ENCODE measurements at regions not wholly inside any gene's neighbourhood (a gene's known extent, or its start where the extent isn't known, plus 50 kb on each side); places are given as distances from the start of the nearest gene placed in this dataset.

DNA sequence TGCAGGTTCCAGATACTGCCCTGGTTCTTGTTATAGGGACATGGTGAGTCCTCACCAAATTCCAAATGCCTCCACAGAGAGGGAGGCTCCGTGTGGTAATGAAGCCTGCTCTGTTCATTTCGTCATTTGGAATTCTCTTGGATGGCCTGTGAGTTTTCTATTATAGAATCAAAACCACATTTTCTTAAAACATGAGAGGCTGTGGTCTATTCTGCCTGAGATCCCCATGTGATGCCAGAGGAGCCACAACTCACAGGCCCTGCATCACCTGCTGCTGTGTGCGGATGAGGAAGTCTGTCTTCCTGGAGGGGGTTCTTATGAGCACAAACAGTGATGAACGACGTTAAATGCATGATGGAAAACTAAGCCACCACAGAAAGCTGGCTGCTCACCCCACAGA lies 264.4 kb downstream of the UQCRFS1 start:
- Histone ChIP-seq H3K4me1 (no peaks in the 10 kb centered on the region), H3K4me3 (no peak overlapping the region), H3K9me3 (no peaks in the 10 kb centered on the region), H3K27ac (no peak overlapping the region), H3K36me3 (no peaks in the 10 kb centered on the region), H3K27me3 (no peaks in the 10 kb centered on the region)
- no peak for DNase-seq
- in situ Hi-C loops (cut with MboI; ENCODE audit: low sequenced_read_pairs in 4 of 4) = no loop called here
- intact Hi-C loops (cut with DNase I; ENCODE audit: low total_unique reads) = no loop called here
- no peak for ATAC-seq
- TF ChIP-seq, protein P1, sequence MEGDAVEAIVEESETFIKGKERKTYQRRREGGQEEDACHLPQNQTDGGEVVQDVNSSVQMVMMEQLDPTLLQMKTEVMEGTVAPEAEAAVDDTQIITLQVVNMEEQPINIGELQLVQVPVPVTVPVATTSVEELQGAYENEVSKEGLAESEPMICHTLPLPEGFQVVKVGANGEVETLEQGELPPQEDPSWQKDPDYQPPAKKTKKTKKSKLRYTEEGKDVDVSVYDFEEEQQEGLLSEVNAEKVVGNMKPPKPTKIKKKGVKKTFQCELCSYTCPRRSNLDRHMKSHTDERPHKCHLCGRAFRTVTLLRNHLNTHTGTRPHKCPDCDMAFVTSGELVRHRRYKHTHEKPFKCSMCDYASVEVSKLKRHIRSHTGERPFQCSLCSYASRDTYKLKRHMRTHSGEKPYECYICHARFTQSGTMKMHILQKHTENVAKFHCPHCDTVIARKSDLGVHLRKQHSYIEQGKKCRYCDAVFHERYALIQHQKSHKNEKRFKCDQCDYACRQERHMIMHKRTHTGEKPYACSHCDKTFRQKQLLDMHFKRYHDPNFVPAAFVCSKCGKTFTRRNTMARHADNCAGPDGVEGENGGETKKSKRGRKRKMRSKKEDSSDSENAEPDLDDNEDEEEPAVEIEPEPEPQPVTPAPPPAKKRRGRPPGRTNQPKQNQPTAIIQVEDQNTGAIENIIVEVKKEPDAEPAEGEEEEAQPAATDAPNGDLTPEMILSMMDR (IDR thresholded peaks at IDR 0.05 in 4 of 5, conservative IDR thresholded peaks at IDR 0.05 in 1 of 5) = no peak
- TF ChIP-seq POLR2A (IDR thresholded peaks at IDR 0.05) = no peak

DNA sequence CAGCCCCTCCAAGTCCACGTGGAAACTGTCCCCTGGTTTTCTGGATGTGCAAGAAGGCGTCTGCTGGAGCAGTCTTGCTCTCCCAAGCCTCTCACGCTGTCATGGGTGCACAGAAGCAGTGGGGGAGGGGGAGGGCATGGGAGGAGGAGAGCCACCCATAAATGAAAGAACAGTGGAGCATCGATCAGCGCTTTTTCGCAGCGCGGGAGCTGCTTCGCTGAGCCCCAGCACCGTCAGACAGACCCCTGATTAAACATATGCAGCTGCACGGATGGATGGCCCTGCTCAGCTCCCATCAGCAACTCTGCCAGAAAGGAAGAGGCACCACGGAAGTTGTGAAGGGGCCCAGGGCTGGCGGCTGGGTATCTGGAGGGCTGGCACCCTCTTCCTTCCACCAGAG lies 264.9 kb downstream of the UQCRFS1 start:
- no peak overlapping the region for H3K27ac ChIP-seq
- H3K36me3 ChIP-seq = no peaks in the 10 kb centered on the region
- DNase-seq = no peak
- no peaks in the 10 kb centered on the region for H3K4me1 ChIP-seq
- TF ChIP-seq, protein P1 (IDR thresholded peaks at IDR 0.05 in 4 of 5, conservative IDR thresholded peaks at IDR 0.05 in 1 of 5) = no peak
- TF ChIP-seq POLR2A (IDR thresholded peaks at IDR 0.05) = no peak
- no peaks in the 10 kb centered on the region for H3K27me3 ChIP-seq
- intact Hi-C loops (cut with DNase I; ENCODE audit: low total_unique reads) (no loop called here), in situ Hi-C loops (cut with MboI; ENCODE audit: low sequenced_read_pairs in 4 of 4) (no loop called here)
- no peaks in the 10 kb centered on the region for H3K9me3 ChIP-seq
- no peak overlapping the region for H3K4me3 ChIP-seq
- no peak for ATAC-seq

DNA sequence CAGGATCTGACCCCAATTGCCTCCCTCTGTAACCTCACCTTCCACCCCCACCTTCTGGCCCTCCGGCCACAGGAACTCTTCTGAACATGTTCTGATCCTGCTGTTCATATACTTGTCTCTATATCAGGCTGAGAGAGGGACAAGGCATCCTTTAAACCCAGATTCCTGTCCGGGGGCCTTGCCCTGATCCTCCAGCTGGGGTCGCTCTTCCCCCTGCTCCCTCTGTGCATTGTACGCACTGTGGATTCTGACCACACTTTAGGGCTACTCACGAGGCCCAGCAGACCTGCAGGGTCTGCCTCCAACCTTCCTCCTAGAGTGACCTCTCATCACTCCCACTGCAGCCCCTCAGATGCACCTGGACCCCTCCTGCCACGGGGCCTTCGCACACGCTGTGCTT lies 269.3 kb downstream of the UQCRFS1 start:
- Histone ChIP-seq H3K4me1 (no peaks in the 10 kb centered on the region), H3K9me3 (no peaks in the 10 kb centered on the region), H3K4me3 (no peak overlapping the region), H3K27ac (no peak overlapping the region), H3K36me3 (no peaks in the 10 kb centered on the region), H3K27me3 (no peaks in the 10 kb centered on the region)
- no peak for ATAC-seq
- DNase-seq = no peak
- intact Hi-C loops (cut with DNase I; ENCODE audit: low total_unique reads) (no loop called here), in situ Hi-C loops (cut with MboI; ENCODE audit: low sequenced_read_pairs in 4 of 4) (no loop called here)
- TF ChIP-seq, protein P1 (IDR thresholded peaks at IDR 0.05 in 4 of 5, conservative IDR thresholded peaks at IDR 0.05 in 1 of 5) = no peak
- TF ChIP-seq POLR2A (IDR thresholded peaks at IDR 0.05) = no peak

DNA sequence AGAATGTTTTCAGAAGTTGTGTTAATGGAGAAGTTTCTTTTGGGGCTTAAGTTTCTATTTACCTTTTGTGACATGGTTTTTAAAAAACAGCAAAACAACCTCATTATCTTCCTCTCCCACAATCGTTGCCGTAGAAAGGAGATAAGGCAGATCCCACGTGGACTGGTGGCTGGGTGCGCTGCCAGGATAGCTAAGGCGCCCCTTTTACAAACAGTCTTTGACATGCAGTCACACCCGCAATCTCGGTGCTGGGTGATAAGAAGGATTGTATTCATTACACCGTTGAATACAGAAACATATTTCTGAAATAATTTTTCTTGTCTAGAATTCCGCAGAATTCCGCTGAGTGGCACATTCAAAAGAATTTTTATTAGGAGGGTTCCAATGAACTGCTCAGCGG lies 271.1 kb downstream of the UQCRFS1 start:
- DNase-seq (no peak), ATAC-seq (no peak)
- Histone ChIP-seq H3K4me1 (no peaks in the 10 kb centered on the region), H3K27me3 (no peaks in the 10 kb centered on the region), H3K36me3 (no peaks in the 10 kb centered on the region), H3K27ac (no peak overlapping the region), H3K9me3 (no peaks in the 10 kb centered on the region), H3K4me3 (no peak overlapping the region)
- no peak for TF ChIP-seq POLR2A (IDR thresholded peaks at IDR 0.05)
- TF ChIP-seq, protein P1 (IDR thresholded peaks at IDR 0.05 in 4 of 5, conservative IDR thresholded peaks at IDR 0.05 in 1 of 5) = no peak
- intact Hi-C loops (cut with DNase I; ENCODE audit: low total_unique reads) = no loop called here
- in situ Hi-C loops (cut with MboI; ENCODE audit: low sequenced_read_pairs in 4 of 4) = no loop called here

DNA sequence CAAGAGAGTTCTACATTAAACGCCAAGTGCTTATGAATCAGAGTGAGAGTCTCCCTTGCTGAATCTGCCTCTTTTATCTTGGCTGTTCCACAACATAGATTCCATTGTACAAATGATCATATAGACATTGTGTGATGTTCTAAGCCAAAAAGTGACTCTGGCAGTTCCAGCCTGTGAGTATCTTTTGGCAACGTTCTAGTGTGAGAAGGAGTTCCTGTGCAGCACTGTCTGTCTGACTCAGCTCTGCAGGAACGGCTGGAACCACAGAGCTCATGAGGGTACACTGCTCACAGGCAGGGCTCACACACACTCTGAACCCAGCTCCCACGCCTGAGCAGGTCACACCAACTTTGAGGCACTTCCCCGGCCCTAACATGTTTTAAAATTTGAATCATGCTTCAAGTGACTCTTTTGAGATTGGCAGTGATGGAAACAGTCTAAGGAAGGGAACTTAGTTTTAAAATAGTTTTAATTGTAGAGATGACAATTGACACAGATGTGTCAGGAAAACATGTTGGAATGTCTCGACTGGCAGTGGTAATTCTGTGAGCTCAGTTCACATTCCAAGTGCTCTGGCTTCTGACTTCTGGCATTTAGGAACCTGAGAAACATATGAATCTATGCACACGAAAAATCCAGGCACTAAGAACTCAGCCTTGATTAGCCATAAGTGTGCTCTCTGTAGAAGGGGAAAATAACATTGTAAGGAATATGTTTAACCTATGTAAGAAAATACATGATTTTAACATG lies 272.0 kb downstream of the UQCRFS1 start:
- no peaks in the 10 kb centered on the region for H3K36me3 ChIP-seq
- H3K4me3 ChIP-seq = no peak overlapping the region
- no peak for TF ChIP-seq POLR2A (IDR thresholded peaks at IDR 0.05)
- TF ChIP-seq, protein P1 (IDR thresholded peaks at IDR 0.05 in 4 of 5, conservative IDR thresholded peaks at IDR 0.05 in 1 of 5) = no peak
- ATAC-seq (no peak), DNase-seq (no peak)
- H3K27ac ChIP-seq = no peak overlapping the region
- H3K9me3 ChIP-seq = no peaks in the 10 kb centered on the region
- in situ Hi-C loops (cut with MboI; ENCODE audit: low sequenced_read_pairs in 4 of 4) (no loop called here), intact Hi-C loops (cut with DNase I; ENCODE audit: low total_unique reads) (no loop called here)
- H3K4me1 ChIP-seq = no peaks in the 10 kb centered on the region
- no peaks in the 10 kb centered on the region for H3K27me3 ChIP-seq

All from gastrocnemius medialis (tissue), 4 donors.